ENCODE measurements at regions not wholly inside any gene's neighbourhood (a gene's known extent, or its start where the extent isn't known, plus 50 kb on each side); places are given as distances from the start of the nearest gene placed in this dataset.

GRCh38 chr7:33779216-33779615 lies 126.1 kb upstream of the BMPER start (continued):
- no peak for TF ChIP-seq ZNF180 (CRISPR knock-in tag; IDR thresholded peaks at IDR 0.05; ENCODE audit: borderline replicate concordance, low read depth)
- TF ChIP-seq CAMTA2 (CRISPR knock-in tag; IDR thresholded peaks at IDR 0.05; ENCODE audit: borderline replicate concordance) = no peak
- no peak for TF ChIP-seq YY1 (IDR thresholded peaks at IDR 0.05; ENCODE audit: insufficient read depth, insufficient replicate concordance, low read depth, low read length)
- TF ChIP-seq ZNF382 (CRISPR knock-in tag; IDR thresholded peaks at IDR 0.05; ENCODE audit: borderline replicate concordance) = no peak
- no peak for TF ChIP-seq TOE1 (CRISPR knock-in tag; IDR thresholded peaks at IDR 0.05)
- TF ChIP-seq ZNF230 (CRISPR knock-in tag; IDR thresholded peaks at IDR 0.05) = no peak
- no peak for TF ChIP-seq LBX2 (CRISPR knock-in tag; IDR thresholded peaks at IDR 0.05; ENCODE audit: borderline replicate concordance)

- whole genome bisulfite sequencing (ENCODE audit: low lambda C conversion rate) = 34% methylated on average over 3 of the region's 3 CpGs
- Histone ChIP-seq H3K36me3 (replicated peaks in 1 of 2; ENCODE audit: control insufficient read depth in 1 of 2, insufficient read depth in 2 of 2, low read length in 2 of 2) (no peaks in the 10 kb centered on the region), H3K9ac (ENCODE audit: insufficient read depth, low read depth, low read length) (no peak overlapping the region), H3K4me3 (replicated peaks in 1 of 3; ENCODE audit: insufficient read depth in 1 of 3, low read depth in 2 of 3, low read length in 3 of 3) (no peak overlapping the region), H3K27me3 (ENCODE audit: control insufficient read depth in 1 of 2, insufficient read depth in 2 of 2, low read length in 2 of 2) (no peaks in the 10 kb centered on the region; a peak in 1 of 5 replicates), H3K4me1 (ENCODE audit: insufficient read depth, low read length) (no peaks in the 10 kb centered on the region), H3K9me3 (ENCODE audit: low read length) (no peaks in the 10 kb centered on the region), H4K20me1 (ENCODE audit: insufficient read depth, low read length) (no peaks in the 10 kb centered on the region), H3K4me2 (ENCODE audit: low read depth, low read length) (no peak overlapping the region), H3K27ac (ENCODE audit: extremely low read length, insufficient read depth, low read length) (no peak overlapping the region), H3K79me2 (ENCODE audit: insufficient read depth, low read length) (no peaks in the 10 kb centered on the region), H2AFZ (ENCODE audit: low read length) (no peak overlapping the region)
- ATAC-seq (no peak), FAIRE-seq (no peak), DNase-seq (ENCODE audit: low spot score) (no peak)
- ChIA-PET CTCF (ENCODE audit: low intra/inter-chr PET ratio, low total read pairs) (no interaction called here), POLR2A (no interaction called here)
- in situ Hi-C loops (cut with HindIII; ENCODE audit: extremely low pct_ligation_motif_present, low pct_unique_long_range_greater_than_20kb) (no loop called here), intact Hi-C loops (cut with micrococcal nuclease; ENCODE audit: unreplicated experiment) (no loop called here)
- TF ChIP-seq HOMEZ (CRISPR knock-in tag; IDR thresholded peaks at IDR 0.05; ENCODE audit: low read depth) = no peak
- BruUV-seq (replicated peaks) = no TSS peak
Observed at GRCh38 chr7:33781167-33781566, 124.2 kb upstream of the BMPER start.

All from HepG2 (cell line).